ENCODE measurements at regions not wholly inside any gene's neighbourhood (a gene's known extent, or its start where the extent isn't known, plus 50 kb on each side); places are given as distances from the start of the nearest gene placed in this dataset.

GRCh38 chr17:33567223-33567622, 274.1 kb upstream of the ASIC2 start:
- Histone ChIP-seq H3K4me3 (replicated peaks in 1 of 3; ENCODE audit: low read depth in 2 of 3, low read length in 3 of 3) (no peak overlapping the region), H2AFZ (ENCODE audit: insufficient read depth, low read depth, low read length, poor library complexity, severe bottlenecking) (no peak overlapping the region), H3K9ac (ENCODE audit: insufficient read depth, low read length, poor library complexity, severe bottlenecking) (no peak overlapping the region), H3K79me2 (ENCODE audit: insufficient read depth, low read length) (no peaks in the 10 kb centered on the region), H3K4me1 (ENCODE audit: control insufficient read depth in 1 of 2, insufficient read depth in 2 of 2, low read length in 2 of 2) (no peaks in the 10 kb centered on the region), H4K20me1 (ENCODE audit: insufficient read depth, low read length) (no peaks in the 10 kb centered on the region), H3K36me3 (replicated peaks in 1 of 2; ENCODE audit: control insufficient read depth in 1 of 2, insufficient read depth in 2 of 2, low read length in 2 of 2) (no peaks in the 10 kb centered on the region), H3K9me3 (replicated peaks in 1 of 2; ENCODE audit: control insufficient read depth in 1 of 2, insufficient read depth in 1 of 2, low read length in 2 of 2) (peaks cover 0 to 3% of the 10 kb centered on the region in 2 donors), H3K27me3 (ENCODE audit: control insufficient read depth in 2 of 2, insufficient read depth in 2 of 2, low read length in 2 of 2) (no peaks in the 10 kb centered on the region), H3K27ac (ENCODE audit: low read depth in 1 of 2, low read length in 2 of 2) (no peak overlapping the region), H3K4me2 (replicated peaks; ENCODE audit: extremely low read depth, low read length, poor library complexity, severe bottlenecking) (no peak overlapping the region)
- TF ChIP-seq, protein P1, sequence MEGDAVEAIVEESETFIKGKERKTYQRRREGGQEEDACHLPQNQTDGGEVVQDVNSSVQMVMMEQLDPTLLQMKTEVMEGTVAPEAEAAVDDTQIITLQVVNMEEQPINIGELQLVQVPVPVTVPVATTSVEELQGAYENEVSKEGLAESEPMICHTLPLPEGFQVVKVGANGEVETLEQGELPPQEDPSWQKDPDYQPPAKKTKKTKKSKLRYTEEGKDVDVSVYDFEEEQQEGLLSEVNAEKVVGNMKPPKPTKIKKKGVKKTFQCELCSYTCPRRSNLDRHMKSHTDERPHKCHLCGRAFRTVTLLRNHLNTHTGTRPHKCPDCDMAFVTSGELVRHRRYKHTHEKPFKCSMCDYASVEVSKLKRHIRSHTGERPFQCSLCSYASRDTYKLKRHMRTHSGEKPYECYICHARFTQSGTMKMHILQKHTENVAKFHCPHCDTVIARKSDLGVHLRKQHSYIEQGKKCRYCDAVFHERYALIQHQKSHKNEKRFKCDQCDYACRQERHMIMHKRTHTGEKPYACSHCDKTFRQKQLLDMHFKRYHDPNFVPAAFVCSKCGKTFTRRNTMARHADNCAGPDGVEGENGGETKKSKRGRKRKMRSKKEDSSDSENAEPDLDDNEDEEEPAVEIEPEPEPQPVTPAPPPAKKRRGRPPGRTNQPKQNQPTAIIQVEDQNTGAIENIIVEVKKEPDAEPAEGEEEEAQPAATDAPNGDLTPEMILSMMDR (IDR thresholded peaks at IDR 0.05): no peak
- no peak overlapping the region for H3K4me3 Mint-ChIP-seq
- H3K27ac Mint-ChIP-seq: no peak overlapping the region
- peaks cover 0 to 2% (median 0%) of the 10 kb centered on the region in 3 donors for H3K27me3 Mint-ChIP-seq (ENCODE audit: low read depth in 3 of 3)
- intact Hi-C loops (cut with micrococcal nuclease): no loop called here
- peaks cover 0 to 13% (median 0%) of the 10 kb centered on the region in 7 donors for H3K9me3 Mint-ChIP-seq
- no peaks in the 10 kb centered on the region for H3K4me1 Mint-ChIP-seq
- WGBS (ENCODE audit: insufficient coverage): 96% methylated on average over 3 of the region's 3 CpGs
- no peak for DNase-seq
- H3K36me3 Mint-ChIP-seq: no peaks in the 10 kb centered on the region

DNA sequence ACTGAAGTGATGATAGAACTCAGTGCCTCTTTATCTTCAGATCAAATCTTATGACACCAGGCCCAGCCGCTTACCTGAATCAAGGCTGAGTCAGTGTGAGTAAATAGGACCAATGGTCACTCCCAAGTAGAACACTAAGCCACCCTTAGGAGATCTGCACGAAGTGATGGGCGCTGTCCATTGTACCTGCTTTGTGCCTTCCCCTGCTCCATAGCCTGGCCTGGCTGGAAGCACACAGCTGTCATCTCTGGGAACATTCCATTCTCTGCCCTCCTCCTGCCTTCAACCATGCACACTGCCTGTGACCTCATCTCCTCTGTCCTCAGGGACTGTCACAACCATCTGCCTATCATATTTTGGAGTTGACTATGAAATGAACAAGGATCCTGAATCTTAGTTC, 279.5 kb upstream of the ASIC2 start:
- no peaks in the 10 kb centered on the region for H3K4me1 Mint-ChIP-seq
- Histone ChIP-seq H4K20me1 (ENCODE audit: insufficient read depth, low read length) (no peaks in the 10 kb centered on the region), H3K36me3 (replicated peaks in 1 of 2; ENCODE audit: control insufficient read depth in 1 of 2, insufficient read depth in 2 of 2, low read length in 2 of 2) (no peaks in the 10 kb centered on the region), H3K27ac (ENCODE audit: low read depth in 1 of 2, low read length in 2 of 2) (no peak overlapping the region), H3K9me3 (replicated peaks in 1 of 2; ENCODE audit: control insufficient read depth in 1 of 2, insufficient read depth in 1 of 2, low read length in 2 of 2) (no peaks in the 10 kb centered on the region), H3K4me2 (replicated peaks; ENCODE audit: extremely low read depth, low read length, poor library complexity, severe bottlenecking) (no peak overlapping the region), H3K4me1 (ENCODE audit: control insufficient read depth in 1 of 2, insufficient read depth in 2 of 2, low read length in 2 of 2) (no peaks in the 10 kb centered on the region), H3K79me2 (ENCODE audit: insufficient read depth, low read length) (no peaks in the 10 kb centered on the region), H3K9ac (ENCODE audit: insufficient read depth, low read length, poor library complexity, severe bottlenecking) (no peak overlapping the region), H2AFZ (ENCODE audit: insufficient read depth, low read depth, low read length, poor library complexity, severe bottlenecking) (no peak overlapping the region), H3K27me3 (ENCODE audit: control insufficient read depth in 2 of 2, insufficient read depth in 2 of 2, low read length in 2 of 2) (no peaks in the 10 kb centered on the region), H3K4me3 (replicated peaks in 1 of 3; ENCODE audit: low read depth in 2 of 3, low read length in 3 of 3) (no peak overlapping the region)
- TF ChIP-seq, protein P1 (IDR thresholded peaks at IDR 0.05): no peak
- no CpG with 5 or more reads among the region's 3 CpGs for WGBS (ENCODE audit: insufficient coverage)
- H3K4me3 Mint-ChIP-seq: no peak overlapping the region
- no peaks in the 10 kb centered on the region for H3K36me3 Mint-ChIP-seq
- intact Hi-C loops (cut with micrococcal nuclease): no loop called here
- no peak overlapping the region for H3K27ac Mint-ChIP-seq
- DNase-seq: no peak
- H3K9me3 Mint-ChIP-seq: peaks cover 0 to 5% (median 0%) of the 10 kb centered on the region in 7 donors
- peaks cover 0 to 5% (median 1%) of the 10 kb centered on the region in 3 donors for H3K27me3 Mint-ChIP-seq (ENCODE audit: low read depth in 3 of 3)

Measured in CD14-positive monocyte (primary cell).